ENCODE measurements at regions not wholly inside any gene's neighbourhood (a gene's known extent, or its start where the extent isn't known, plus 50 kb on each side); places are given as distances from the start of the nearest gene placed in this dataset.

- H3K4me3 ChIP-seq (ENCODE audit: low read depth, low read length) = no peak overlapping the region
Measured at GRCh38 chr15:66901336-66902100, 163.9 kb upstream of the SMAD3 start.

GRCh38 chr15:66905185-66905584, 160.2 kb upstream of the SMAD3 start:
- DNase-seq (ENCODE audit: low read depth) = no peak
- in situ Hi-C loops (cut with HindIII; ENCODE audit: low sequenced_read_pairs) = no loop called here
- TF ChIP-seq, protein P1, sequence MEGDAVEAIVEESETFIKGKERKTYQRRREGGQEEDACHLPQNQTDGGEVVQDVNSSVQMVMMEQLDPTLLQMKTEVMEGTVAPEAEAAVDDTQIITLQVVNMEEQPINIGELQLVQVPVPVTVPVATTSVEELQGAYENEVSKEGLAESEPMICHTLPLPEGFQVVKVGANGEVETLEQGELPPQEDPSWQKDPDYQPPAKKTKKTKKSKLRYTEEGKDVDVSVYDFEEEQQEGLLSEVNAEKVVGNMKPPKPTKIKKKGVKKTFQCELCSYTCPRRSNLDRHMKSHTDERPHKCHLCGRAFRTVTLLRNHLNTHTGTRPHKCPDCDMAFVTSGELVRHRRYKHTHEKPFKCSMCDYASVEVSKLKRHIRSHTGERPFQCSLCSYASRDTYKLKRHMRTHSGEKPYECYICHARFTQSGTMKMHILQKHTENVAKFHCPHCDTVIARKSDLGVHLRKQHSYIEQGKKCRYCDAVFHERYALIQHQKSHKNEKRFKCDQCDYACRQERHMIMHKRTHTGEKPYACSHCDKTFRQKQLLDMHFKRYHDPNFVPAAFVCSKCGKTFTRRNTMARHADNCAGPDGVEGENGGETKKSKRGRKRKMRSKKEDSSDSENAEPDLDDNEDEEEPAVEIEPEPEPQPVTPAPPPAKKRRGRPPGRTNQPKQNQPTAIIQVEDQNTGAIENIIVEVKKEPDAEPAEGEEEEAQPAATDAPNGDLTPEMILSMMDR (IDR thresholded peaks at IDR 0.05; ENCODE audit: low read depth, low read length, missing control alignments) = no peak

More at GRCh38 chr15:66901336-66902100, 163.9 kb upstream of the SMAD3 start:
- no peak for DNase-seq (ENCODE audit: low read depth)
- in situ Hi-C loops (cut with HindIII; ENCODE audit: low sequenced_read_pairs) = no loop called here
- TF ChIP-seq, protein P1 (IDR thresholded peaks at IDR 0.05; ENCODE audit: low read depth, low read length, missing control alignments) = no peak

DNA sequence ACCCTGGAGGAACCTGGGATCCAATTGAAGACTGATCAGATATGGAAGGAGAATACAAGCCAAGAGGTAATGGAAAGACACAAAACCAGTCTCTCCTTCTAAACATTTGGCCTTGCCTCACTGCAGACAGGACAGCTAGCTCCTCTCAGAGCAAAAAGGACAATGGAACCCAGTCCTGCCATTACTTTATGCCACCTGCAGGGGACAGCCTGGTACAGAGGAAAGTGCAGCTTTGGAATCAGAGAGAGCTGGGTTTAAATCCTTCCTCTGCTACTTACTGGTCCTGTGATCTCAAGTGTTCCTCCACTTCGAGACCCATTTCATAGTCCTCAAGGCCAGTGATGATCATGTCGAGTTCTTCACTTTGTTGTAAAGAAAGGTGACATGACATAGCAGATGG, 159.4 kb upstream of the SMAD3 start:
- no peak overlapping the region for H3K4me3 ChIP-seq (ENCODE audit: low read depth, low read length)
- DNase-seq (ENCODE audit: low read depth) = no peak
- in situ Hi-C loops (cut with HindIII; ENCODE audit: low sequenced_read_pairs) = no loop called here
- TF ChIP-seq, protein P1 (IDR thresholded peaks at IDR 0.05; ENCODE audit: low read depth, low read length, missing control alignments) = no peak

More at GRCh38 chr15:66905185-66905584, 160.2 kb upstream of the SMAD3 start:
- no peak overlapping the region for H3K4me3 ChIP-seq (ENCODE audit: low read depth, low read length)

GRCh38 chr15:66906668-66907614, 158.5 kb upstream of the SMAD3 start:
- DNase-seq (ENCODE audit: low read depth) = no peak
- in situ Hi-C loops (cut with HindIII; ENCODE audit: low sequenced_read_pairs) = no loop called here
- TF ChIP-seq, protein P1 (IDR thresholded peaks at IDR 0.05; ENCODE audit: low read depth, low read length, missing control alignments) = no peak
- H3K4me3 ChIP-seq (ENCODE audit: low read depth, low read length) = no peak overlapping the region

DNA sequence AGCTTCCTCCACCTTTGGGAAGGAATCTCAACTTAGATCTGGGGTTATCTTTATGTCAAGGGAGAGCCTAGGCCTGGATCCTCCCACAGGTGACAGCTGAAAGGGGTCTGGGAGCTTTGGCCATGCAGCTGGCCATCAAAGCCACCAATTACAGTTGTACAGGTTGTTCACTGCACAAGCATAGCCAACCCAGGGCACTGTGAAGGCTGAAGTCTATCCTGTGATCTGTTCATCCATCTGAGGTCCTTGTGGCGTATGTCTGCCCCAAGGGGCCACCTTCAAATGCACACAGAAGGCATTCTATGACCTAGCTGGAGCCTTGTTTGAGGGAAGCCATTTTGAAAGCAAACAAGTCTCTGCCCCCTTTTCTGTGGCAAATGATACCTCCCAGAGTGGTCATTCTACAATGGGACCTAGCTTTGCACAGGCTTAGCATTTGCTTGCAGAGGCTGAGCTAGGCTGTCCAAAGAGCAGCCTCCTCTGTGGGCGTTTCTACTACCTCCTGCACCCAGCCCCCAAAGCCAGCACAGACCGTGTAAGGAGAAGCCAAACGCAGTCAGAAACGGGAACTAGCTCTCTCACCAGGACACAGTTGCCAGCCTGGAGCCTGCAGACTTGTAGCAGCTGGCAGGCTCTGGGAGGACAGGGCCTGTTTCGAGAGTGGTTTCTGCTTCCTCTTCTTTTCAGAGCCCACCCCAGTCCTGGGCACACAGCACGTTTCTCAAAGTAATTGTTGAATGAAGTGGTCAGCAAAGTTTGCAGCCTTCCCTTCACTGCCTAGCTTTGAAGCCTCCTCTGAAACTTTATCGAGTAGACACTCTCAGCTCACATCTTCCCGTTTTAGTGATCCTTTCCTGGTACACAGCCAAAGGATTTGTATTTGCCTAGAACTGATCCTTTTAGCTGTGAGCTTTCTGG, 157.3 kb upstream of the SMAD3 start:
- no peak overlapping the region for H3K4me3 ChIP-seq (ENCODE audit: low read depth, low read length)
- in situ Hi-C loops (cut with HindIII; ENCODE audit: low sequenced_read_pairs) = no loop called here
- TF ChIP-seq, protein P1 (IDR thresholded peaks at IDR 0.05; ENCODE audit: low read depth, low read length, missing control alignments) = no peak
- no peak for DNase-seq (ENCODE audit: low read depth)

- TF ChIP-seq, protein P1 (IDR thresholded peaks at IDR 0.05; ENCODE audit: low read depth, low read length, missing control alignments) = no peak
- no peak for DNase-seq (ENCODE audit: low read depth)
- in situ Hi-C loops (cut with HindIII; ENCODE audit: low sequenced_read_pairs) = no loop called here
- no peak overlapping the region for H3K4me3 ChIP-seq (ENCODE audit: low read depth, low read length)
Measured at GRCh38 chr15:66908744-66909095, 156.7 kb upstream of the SMAD3 start.

All from astrocyte of the cerebellum (primary cell).